Osteocyte (in vitro differentiated cells): ENCODE measurements at regions not wholly inside any gene's neighbourhood (a gene's known extent, or its start where the extent isn't known, plus 50 kb on each side); places are given as distances from the start of the nearest gene placed in this dataset.

ENCODE experiments used
- DNase-seq: peaks from one replicate; pipeline ENCODE4 v3.0.0; 2021; ENCODE audit warnings: mixed read lengths; ENCODE audit not compliant: unreplicated experiment; ENCODE audit errors: extremely low spot score
- H3K27ac Mint-ChIP-seq: one replicate; pipeline ENCODE4 v1.8.0; 2021; ENCODE audit warnings: mild to moderate bottlenecking, mixed read lengths; ENCODE audit not compliant: unreplicated experiment
- H3K27me3 Mint-ChIP-seq: one replicate; pipeline ENCODE4 v1.8.0; 2021; ENCODE audit warnings: mixed read lengths; ENCODE audit not compliant: unreplicated experiment
- H3K36me3 Mint-ChIP-seq: one replicate; pipeline ENCODE4 v1.8.0; 2021; ENCODE audit warnings: mixed read lengths; ENCODE audit not compliant: unreplicated experiment
- H3K4me1 Mint-ChIP-seq: one replicate; pipeline ENCODE4 v1.8.0; 2021; ENCODE audit warnings: mixed read lengths; ENCODE audit not compliant: unreplicated experiment
- H3K4me3 Mint-ChIP-seq: one replicate; pipeline ENCODE4 v1.8.0; 2021; ENCODE audit warnings: mild to moderate bottlenecking, moderate library complexity, mixed read lengths; ENCODE audit not compliant: unreplicated experiment
- H3K9me3 Mint-ChIP-seq: one replicate; pipeline ENCODE4 v1.8.0; 2021; ENCODE audit warnings: mixed read lengths; ENCODE audit not compliant: unreplicated experiment
- TF ChIP-seq, protein P1 (sequence below): fragments of 200-600 bp; sonication (generic); IDR thresholded peaks from 2 replicates; pipeline ENCODE4 v1.5.0; 2021; ENCODE audit warnings: antibody characterized with exemption, mild to moderate bottlenecking, moderate library complexity

DNA sequence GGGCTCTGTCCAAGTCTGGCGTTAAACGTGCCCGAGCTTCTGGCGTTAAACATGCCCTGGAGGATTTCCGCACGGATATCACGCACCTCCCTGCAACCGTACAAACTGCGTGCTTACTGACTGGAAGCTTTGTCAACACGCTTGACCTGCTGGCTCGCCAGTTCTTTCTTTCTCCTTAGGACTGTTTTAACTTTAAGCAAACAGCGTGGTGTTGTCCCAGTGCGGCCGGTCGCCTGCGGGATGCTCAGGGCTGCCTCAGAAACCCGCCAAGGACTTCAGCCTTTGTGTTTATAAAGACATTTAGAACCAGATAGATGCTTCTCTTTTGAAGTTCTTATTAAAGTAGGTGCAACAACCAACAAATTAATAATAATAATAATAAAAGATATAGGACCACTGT, 946.0 kb downstream of the RAB28 start:
- peaks cover 9% of the 10 kb centered on the region for H3K9me3 Mint-ChIP-seq
- DNase-seq, result no peak
- H3K4me1 Mint-ChIP-seq, result no peaks in the 10 kb centered on the region
- H3K36me3 Mint-ChIP-seq, result no peaks in the 10 kb centered on the region
- TF ChIP-seq, protein P1, sequence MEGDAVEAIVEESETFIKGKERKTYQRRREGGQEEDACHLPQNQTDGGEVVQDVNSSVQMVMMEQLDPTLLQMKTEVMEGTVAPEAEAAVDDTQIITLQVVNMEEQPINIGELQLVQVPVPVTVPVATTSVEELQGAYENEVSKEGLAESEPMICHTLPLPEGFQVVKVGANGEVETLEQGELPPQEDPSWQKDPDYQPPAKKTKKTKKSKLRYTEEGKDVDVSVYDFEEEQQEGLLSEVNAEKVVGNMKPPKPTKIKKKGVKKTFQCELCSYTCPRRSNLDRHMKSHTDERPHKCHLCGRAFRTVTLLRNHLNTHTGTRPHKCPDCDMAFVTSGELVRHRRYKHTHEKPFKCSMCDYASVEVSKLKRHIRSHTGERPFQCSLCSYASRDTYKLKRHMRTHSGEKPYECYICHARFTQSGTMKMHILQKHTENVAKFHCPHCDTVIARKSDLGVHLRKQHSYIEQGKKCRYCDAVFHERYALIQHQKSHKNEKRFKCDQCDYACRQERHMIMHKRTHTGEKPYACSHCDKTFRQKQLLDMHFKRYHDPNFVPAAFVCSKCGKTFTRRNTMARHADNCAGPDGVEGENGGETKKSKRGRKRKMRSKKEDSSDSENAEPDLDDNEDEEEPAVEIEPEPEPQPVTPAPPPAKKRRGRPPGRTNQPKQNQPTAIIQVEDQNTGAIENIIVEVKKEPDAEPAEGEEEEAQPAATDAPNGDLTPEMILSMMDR, result no peak
- H3K27ac Mint-ChIP-seq, result no peak overlapping the region
- H3K27me3 Mint-ChIP-seq, result no peaks in the 10 kb centered on the region
- H3K4me3 Mint-ChIP-seq, result no peak overlapping the region

DNA sequence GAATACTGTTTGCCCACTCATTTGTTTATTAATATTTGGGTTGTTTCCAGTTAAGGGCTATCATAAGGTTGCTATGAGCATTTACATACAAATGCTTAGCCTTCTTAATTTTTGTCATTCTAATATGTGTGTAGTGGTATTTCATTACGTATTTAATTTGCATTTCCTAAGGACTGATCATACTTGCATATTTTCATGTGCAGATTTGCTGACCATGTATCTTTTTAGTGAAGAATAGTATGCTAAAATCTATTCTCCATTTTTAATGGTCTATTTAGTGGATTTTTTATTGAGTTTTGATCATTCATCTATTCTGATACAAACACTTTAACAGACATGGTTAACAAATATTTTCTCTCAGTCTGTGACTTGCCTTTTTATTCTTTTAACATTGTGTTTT, 949.5 kb downstream of the RAB28 start:
- no peaks in the 10 kb centered on the region for H3K36me3 Mint-ChIP-seq
- H3K4me1 Mint-ChIP-seq, result no peaks in the 10 kb centered on the region
- no peaks in the 10 kb centered on the region for H3K27me3 Mint-ChIP-seq
- TF ChIP-seq, protein P1, result no peak
- peaks cover 6% of the 10 kb centered on the region for H3K9me3 Mint-ChIP-seq
- DNase-seq, result no peak
- H3K27ac Mint-ChIP-seq, result no peak overlapping the region
- H3K4me3 Mint-ChIP-seq, result no peak overlapping the region

DNA sequence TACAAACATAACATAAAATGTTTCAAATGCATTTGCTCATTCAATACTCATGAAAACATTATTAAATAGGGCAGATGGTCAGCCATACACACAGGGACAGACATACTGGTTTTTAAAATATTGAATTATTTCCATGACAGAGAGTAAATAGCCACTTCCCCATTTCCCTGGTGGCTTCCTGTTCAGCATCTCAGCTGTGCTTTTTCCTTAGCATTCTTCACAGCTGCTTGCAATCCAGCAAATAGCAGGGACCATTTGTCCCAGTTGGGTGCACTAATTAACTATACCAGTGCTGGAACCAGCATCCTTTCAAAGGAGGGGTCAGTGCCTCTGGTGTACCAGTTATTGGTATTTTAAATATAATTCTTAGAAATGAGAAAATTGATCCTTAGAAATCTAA, 964.7 kb downstream of the RAB28 start:
- H3K9me3 Mint-ChIP-seq, result peaks cover 22% of the 10 kb centered on the region
- no peaks in the 10 kb centered on the region for H3K36me3 Mint-ChIP-seq
- H3K4me3 Mint-ChIP-seq, result no peak overlapping the region
- TF ChIP-seq, protein P1, result no peak
- no peaks in the 10 kb centered on the region for H3K27me3 Mint-ChIP-seq
- DNase-seq, result no peak
- no peak overlapping the region for H3K27ac Mint-ChIP-seq
- H3K4me1 Mint-ChIP-seq, result no peaks in the 10 kb centered on the region

DNA sequence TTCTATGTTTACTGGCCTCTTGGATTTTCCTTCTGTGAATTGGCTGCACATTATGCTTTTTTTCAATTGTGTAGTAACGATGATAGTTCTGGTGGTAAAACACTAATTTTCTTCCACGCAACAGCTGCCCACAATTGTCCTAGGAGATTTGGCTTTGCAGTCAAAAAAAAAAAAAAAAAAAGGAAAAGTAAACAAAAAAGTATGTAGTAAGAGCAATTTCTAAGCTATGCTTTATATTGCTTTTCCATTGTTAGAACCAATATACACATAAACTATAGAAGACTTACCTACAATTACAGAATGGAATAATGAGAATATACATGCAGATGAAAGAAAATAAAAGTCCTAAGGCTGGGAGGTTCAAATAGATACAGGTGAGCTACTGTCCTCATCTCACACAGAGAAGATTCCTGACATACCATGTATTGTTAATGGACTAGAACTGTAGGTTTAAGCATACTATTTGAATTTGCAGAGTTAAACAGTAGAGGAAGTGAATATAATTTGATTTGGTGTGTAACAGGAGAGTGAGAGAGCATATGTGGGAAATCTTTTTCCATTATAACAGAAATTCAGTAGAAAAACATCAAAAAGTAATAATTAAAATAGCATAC, 976.2 kb downstream of the RAB28 start:
- DNase-seq, result no peak
- no peak overlapping the region for H3K27ac Mint-ChIP-seq
- H3K36me3 Mint-ChIP-seq, result no peaks in the 10 kb centered on the region
- no peaks in the 10 kb centered on the region for H3K4me1 Mint-ChIP-seq
- TF ChIP-seq, protein P1, result no peak
- H3K27me3 Mint-ChIP-seq, result no peaks in the 10 kb centered on the region
- peaks cover 7% of the 10 kb centered on the region for H3K9me3 Mint-ChIP-seq
- H3K4me3 Mint-ChIP-seq, result no peak overlapping the region

DNA sequence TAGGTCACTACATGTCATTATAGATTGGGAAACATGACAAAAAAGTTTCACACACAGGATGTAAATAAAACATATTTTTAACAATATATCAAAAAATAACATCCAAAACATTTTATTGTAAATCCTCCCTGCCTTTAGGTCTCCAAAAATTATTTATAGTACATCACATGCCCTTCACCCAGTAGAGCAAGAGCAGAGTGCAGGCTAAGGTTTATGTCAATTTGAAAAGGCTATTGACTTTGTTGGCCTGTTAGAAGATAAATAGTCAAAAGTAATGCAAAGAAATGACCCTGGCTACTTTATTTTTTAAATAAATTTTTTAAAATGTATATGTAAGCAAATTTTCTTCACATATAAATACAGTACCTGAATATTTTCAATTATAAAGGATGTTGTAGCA, 983.7 kb downstream of the RAB28 start:
- H3K4me3 Mint-ChIP-seq, result no peak overlapping the region

More for the DNA sequence above, 983.7 kb downstream of the RAB28 start:
- TF ChIP-seq, protein P1, result no peak
- DNase-seq, result no peak
- Mint-ChIP-seq H3K36me3 (no peaks in the 10 kb centered on the region), H3K4me1 (no peaks in the 10 kb centered on the region), H3K9me3 (peaks cover 3% of the 10 kb centered on the region), H3K27me3 (no peaks in the 10 kb centered on the region), H3K27ac (no peak overlapping the region)
